Daoy (cell line): ENCODE measurements at regions not wholly inside any gene's neighbourhood (a gene's known extent, or its start where the extent isn't known, plus 50 kb on each side); places are given as distances from the start of the nearest gene placed in this dataset.

Source experiments
- DNase-seq: peaks from one replicate; pipeline ENCODE4 v3.0.0-alpha.2; 2015; ENCODE audit warnings: low read depth

DNA sequence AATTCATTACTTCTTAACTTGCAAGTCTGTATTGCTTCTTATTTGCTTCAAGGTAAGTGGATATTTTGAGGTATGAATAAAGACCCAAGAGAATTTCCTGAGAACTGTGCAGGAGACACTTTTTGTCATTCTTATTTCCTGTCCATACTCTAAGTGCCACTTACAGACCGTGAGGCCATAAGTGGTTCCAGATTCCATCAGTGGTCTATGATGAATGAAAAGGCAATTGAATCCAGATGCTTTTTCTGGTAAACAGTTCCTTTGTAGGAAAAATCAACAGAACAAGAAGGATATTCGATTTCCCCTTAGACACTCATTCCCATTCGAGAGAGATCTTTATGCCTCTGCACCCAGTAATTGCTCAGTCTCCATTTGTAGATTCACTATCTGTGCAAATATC lies 58.3 kb upstream of the PDE10A start:
- DNase-seq = no peak

DNA sequence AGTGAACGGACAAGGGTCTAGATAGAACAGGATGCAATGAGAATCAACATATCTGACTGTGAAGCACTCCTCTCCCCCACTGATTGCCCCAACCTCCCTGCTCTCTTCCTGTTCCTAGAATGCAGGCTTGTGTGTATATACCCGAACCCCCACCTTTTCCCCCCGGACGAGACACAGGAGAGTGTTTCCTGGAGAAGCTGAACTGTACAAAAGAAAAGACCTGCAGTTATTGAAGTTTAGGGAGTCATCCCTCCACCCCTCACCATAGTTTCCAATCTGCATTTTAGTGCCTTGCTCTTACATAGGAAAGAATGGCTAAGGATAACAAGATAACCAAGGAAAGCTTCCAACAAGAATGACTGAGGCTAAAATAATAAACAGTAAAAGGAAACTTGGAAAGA lies 55.5 kb upstream of the PDE10A start:
- DNase-seq = peak; percentile 15

DNA sequence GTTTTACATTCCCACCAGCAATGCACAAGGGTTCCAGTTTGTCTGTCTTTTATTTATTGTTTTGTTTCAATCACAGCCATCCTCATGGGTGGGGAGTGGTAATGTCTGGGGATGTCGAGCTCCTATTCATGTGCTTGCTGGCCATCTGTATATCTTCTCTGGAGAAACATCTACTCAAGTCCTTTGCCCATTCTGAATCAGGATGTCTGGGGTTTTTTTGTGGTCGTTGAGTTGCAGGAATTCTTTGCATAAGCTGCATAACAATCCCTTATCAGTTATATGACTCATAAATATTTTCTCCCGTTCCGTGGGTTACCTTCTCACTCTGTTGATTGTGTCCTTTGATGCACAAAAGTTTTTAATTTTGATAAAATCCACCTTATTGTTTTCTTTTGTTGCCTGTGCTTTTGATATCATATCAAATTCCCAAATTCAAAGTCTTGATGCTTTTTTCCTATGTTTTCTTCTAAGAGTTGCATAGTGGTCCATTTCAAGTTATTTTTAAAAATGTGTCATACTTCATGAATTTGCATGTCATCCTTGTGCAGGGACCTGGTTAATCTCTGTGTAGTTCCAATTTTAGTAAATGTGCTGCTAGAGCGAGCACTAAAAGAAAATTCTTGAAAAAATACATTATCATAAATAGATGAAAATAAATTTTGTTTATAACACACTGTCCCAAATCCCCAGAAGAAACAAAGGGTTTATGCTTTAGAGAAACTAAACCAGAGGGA lies 54.9 kb upstream of the PDE10A start:
- peak; percentile 53 for DNase-seq

DNA sequence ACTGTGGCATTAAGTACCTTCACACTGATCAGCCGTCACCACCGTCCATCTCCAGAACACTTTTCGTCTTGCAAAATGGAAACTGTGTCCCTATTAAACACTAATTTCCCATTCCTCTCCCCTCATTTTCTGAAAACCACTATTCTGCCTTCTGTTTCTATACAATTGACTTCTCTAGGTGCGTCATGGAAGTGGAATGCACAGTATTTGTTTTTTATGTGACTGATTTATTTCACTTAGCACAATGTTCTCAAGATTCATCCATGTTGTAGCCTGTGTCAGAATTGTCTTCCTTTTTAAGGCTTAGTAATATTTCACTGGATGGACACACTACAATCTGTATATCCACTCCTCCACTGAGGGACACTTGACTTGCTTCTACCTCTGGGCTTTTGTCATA lies 53.8 kb upstream of the PDE10A start:
- no peak for DNase-seq

DNA sequence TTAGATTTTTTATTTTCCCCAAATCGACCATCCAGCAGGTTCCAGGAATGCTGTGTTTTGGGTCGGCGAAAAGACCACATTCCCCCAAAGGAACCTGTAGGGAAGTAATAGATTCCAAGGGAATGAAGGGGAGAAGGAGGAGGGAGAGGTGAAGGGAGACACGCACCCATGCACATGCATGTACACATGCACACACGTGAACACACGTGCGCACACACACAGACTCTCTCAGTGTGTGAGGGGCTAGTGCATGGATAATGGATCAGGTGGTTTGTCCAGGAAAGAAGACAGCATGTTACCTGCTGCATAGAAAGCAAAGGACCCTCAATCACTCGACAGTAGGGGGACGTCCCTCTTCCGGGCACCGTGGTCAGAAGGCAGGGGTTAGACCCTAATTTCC lies 52.4 kb upstream of the PDE10A start:
- no peak for DNase-seq

DNA sequence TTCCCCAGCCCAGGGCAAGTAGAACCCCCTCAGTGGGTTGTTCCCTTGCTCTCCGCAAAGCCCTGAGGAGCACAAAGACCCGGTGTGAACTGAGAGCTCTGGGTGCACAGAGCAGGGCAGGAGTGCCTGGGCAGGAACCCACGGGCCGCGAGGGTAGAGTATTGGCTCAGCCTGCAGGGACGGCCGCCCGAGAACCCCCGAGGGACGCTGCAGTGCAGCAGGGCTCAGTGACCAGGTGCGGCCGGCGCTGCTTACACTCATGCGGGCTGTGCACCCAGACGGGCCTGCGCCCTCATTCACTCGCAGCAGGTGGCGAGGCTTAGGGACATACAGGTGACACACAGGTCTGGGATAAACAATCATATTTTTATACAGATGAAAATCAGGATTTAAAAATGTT lies 51.9 kb upstream of the PDE10A start:
- DNase-seq = no peak

DNA sequence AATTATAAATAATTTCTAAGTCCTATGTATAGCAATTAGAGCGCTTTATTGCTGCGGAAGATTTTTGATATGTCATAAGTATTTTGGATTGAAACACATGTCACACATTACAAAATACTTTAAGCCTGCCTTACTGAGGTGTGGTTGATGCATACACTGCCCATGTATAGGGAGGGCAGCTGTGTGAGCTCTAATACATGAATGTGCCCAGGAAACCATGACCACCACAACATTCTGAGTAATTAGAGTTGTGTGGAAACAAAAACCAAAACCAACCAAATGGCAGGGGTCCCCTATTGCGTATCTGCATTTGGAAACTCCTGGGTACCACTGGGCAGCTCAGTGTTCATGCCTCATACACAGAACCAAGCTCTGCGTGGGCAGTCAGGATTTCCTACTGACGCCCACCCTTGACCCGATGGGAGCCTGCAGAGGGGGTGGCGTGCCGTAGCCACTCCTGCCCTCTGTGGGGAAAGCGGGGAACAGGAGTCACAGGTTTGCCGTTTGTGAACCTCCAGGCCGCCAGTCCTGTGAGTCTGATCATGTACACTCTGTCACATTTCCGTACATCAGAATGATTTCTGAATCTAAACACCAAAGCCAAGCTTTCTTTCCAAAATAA lies 50.9 kb upstream of the PDE10A start:
- DNase-seq = no peak
